GM21390 (cell line): ENCODE measurements at regions not wholly inside any gene's neighbourhood (a gene's known extent, or its start where the extent isn't known, plus 50 kb on each side); places are given as distances from the start of the nearest gene placed in this dataset.
A peak's percentile ranks its signal among the peaks of the same experiment; 100 is the strongest.

Experiments used
- ATAC-seq: cut with Tn5 transposase; IDR thresholded peaks from one replicate; pipeline ENCODE4 v1.9.1; 2021; ENCODE audit not compliant: unreplicated experiment

DNA sequence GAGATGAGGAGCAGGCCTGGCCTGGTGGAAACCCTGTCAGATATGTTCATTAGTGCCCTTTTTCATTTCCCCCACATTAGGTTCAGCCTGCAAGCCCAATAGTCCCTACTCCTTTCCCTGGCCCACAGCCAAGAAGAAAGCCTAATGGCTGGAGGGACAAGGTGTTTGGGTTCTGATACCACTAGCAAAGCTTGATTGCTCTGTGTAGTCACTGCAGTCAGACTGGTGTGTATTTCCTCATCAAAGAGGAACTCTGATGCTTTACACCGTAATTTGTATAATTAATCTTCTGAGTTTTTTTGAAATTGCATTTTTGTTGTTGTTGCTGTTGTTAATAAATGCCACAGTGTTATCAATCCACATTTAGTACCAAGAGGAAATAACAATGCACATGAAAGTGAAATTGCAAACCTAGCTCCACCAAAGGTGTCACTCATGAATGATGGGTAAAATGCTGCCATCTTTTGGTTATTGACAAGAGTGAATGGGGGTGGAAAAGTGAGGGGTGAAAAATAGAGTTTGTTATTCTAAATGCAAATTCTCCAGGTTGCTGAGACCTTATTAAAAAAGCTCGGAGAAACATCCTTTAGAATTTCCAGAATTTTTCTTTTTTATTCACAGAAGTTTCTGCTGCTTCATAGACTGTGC lies 320.2 kb upstream of the POU3F2 start:
- peak; percentile 72 for ATAC-seq

DNA sequence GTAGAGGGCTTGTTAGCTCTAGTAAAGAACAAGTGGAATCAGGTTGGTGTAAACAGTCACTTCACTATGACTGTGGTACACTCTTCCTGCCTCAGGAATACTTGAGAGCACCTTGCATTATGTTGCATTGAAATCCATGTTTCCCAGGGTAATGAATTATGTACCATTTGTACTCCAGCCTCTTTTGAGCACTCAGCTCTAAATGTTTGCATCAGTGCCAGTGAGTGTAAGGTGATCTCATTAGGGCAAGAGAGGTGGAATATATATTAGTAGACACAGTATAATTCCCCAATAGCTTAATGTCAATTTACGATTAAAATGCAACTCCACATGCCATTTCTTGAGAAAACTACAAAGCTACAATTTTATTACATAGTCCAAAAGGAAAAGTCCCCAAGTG lies 319.6 kb upstream of the POU3F2 start:
- no peak for ATAC-seq

DNA sequence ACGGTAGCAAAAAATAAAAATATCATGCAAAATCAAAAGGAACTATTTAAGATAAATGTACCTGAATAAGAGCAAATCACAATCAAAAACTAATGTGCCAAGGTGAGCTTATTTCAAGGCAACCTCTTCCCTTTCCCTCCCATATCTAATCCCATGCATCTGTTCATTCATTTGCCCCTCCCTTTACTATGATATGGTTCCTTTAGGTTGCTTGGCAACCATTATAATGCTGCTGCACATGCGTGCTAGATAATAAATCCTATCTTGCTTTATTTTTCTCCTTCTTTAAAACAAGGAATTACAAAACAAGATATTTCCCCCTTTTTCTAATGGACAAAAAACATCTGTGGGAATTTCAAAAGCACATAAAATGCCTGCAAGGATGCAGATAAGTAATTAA lies 318.2 kb upstream of the POU3F2 start:
- no peak for ATAC-seq

DNA sequence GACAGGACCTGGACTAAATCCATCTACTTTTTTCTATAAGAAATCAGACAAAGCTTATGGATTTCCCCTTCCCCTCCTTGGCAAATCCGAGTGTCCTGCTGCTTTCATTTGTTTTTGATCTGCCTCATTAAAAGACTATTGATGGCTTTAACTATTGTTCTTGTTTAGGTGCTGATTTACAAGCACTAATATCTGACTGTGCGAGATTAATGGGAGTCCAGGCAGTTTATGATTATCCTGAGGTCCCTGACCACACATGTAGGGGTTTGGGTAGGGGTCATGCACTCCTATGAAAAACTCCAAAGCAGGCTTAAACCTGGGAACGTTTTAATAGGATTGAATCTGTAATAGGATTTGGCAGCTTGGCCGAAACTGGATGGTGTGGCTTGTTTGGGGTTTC lies 317.5 kb upstream of the POU3F2 start:
- ATAC-seq: no peak

DNA sequence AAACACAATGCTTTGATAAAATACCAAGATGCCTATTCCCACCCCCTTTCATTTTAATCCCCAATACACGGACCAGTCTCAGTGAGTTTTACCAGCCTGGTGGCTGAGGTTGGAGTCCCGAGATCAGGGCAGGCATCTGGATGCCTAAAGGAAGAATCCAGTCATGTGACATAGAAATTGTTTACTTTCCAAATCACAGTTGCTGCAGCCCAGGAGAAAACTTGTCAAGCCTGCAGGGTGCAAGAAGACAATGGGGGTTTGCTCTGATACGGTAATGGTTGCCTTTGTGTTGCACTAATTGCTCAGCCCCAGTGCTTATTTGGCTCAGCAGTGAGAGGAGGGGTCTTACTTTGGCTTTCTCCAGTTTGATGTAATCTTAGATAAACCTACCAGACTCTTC lies 308.5 kb upstream of the POU3F2 start:
- ATAC-seq: no peak

DNA sequence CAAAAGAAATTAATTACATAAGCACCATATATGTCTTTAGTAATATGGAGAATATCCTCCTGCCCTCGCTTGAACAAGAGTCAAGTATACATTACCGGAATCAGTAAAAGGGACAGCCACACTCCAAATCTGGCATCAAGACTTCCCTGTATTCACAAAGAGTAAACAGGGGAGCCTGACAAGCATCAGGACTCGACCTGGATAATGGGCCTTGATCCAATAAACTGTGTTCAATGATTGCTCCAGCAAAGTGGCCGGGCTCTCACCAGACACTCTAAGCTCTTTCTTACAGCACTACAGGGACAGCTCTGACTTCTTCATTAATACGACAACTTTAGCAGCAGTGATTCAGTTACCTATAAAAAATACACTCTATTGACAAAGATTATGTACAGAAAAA lies 307.9 kb upstream of the POU3F2 start:
- ATAC-seq: no peak

DNA sequence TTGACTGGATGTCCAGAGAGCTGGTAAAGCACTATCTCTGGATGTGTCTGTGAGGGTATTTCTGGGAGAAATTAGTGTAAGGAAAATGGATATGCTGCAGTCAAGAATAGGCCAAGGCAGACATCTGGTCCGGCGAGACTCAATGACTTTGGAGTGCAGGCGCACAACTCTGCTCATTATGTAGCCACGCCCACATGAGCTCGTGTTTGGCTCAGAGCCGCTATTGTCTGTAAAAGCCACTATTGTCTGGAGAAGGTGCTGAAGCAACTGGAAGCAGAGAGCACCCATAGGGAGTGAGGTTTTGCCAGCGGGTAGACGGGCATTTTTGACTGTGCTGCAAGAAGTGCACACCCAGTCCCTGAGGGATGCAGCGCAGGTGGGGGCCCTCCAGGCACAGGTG lies 305.0 kb upstream of the POU3F2 start:
- ATAC-seq: no peak

DNA sequence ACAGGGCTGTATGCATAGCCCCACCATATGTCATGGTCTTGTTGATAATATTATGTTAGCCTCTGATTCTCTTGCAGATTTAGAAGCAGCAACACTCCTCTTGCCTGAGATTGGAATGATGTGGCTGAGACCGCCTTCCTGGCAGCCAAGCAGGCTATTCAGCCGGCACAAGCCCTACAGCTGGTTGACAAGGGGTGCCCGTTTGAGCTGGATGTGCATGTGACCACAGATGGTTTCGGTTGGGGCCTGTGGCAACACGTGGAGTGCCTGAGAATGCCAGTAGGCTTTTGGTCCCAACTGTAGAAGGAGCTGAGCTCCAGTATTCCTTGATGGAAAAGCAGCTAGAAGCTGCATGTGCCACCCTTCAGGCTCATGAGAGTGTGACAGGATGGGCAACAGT lies 303.6 kb upstream of the POU3F2 start:
- ATAC-seq: no peak

DNA sequence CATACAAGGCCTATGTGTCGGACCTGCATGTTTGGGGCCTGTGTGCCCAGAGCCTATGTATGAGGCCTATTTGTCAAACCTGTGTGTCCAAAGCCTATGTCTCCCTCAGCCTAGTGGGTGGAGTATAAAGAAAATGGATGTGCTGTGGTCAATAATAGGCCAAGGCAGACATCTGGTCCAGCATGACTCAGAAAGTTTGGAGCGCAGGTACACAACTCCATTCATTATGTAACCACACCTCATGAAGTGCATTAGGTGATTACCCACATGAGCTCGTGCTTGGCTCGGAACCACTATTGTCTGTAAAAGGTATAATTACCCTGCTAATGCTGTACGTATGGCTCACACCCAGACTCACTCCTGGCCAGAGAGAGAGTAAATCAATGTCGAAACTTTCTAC lies 302.4 kb upstream of the POU3F2 start:
- no peak for ATAC-seq

DNA sequence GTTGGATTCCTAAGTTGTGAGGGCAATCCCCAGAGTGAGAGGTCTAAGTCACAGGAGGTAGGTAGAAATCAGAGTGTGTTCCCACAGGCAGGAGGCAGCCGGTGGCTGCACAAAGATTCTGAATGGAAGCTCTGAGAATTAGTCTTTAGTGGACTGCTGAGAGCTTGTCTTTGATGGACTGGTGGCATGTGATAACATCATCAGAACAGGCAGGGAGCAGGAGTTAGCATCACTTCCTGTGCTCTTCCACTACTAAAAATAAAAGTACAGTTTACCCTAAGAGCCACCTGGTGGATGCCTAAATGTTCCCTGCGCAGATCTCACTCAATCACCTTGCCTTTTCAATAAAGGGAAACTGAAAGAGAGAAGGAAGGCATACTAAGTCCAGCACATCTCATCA lies 294.6 kb upstream of the POU3F2 start:
- peak; percentile 59 for ATAC-seq

DNA sequence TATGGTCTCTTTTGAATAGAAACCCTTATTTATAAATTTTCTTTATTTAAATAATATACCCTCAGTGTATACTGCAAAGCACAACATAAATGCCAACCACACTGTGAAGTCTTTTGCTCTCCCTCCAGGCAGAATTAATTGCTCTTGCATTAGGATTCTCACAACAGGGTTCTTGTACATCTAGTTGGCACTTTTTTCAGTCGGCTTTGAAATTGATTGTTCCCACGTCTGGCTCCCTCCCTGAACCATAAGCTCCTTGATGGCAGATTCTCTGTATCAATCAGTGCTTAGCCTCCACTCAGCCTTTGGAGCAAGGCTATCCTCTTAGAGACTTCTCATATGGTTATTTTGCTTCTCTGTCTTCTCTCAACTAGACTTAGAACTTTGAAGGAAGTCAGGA lies 288.0 kb upstream of the POU3F2 start:
- ATAC-seq: no peak

DNA sequence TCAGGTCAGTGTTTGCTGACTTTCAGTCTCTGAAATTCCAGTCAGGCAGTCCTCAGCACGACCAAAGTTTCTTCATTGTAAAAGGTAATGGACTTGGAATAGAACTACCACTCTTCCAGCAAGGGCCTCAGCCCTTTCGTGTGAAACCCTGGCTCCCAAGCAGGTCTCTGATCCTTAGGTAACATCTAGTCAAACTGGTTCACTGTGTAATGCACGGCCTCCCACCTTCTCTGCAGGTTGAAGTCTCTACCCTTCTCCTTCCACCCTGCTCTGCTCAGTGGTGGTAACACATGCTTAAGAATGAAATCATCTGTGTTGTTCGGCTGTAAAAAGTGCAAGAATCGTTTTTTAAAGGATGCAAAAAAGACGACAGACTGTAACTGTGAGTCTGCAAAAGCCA lies 287.2 kb upstream of the POU3F2 start:
- ATAC-seq: no peak

DNA sequence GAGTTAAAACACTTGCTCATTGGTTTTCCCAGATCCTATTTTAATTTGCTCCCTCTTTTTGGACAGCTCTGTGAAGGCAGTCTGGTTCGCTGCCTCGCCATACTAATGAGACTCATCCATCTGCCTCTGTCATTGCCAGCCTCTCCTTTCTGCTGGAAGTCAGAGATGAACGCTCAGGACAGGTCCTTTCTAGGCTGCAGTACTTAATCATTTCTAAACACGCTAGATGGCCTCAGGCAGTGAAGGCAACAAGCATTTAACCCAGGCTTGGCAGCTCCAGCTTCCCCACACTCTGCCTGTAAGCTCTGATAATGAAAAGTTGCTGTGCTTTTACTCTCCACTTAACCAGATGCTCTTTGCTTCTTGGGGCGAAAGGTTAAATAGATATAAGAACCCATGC lies 286.7 kb upstream of the POU3F2 start:
- ATAC-seq: no peak

DNA sequence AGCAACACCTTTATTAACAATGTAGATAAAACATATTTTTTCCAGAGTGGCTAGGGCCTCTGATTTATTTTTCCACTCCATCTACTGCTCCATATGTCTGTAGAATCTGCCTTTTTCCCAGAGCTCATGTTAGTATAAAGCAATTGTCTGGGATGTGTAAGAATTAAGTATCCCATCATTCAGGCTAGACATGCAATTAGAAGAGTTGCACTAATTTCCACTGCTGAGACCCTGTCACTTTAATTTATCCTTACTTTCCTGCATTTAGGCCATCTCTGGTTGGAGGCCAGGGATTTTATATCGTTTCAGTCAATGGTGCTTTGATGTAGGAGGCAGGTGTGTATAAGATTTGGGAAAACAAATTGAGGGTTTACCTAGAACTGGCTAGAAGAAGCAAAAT lies 286.1 kb upstream of the POU3F2 start:
- no peak for ATAC-seq

DNA sequence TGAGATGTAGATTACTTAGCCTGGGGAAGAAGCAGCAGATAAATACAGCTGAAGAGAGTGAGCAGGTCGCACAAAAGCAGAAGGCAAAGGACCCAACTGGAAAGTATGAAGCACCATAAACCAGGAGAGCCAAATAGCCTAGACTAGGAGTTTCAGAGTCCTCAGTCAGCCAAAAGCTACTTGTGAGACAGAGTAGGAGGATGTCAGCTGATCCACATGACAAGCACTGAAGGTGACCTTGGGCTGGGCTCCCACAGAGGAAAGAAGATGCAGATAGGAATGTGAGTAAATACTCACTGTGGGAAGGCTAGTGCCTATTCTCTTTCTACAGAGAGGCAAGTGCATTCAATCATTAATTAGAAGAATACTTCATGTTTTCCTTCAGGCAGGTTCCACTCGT lies 274.0 kb upstream of the POU3F2 start:
- no peak for ATAC-seq

DNA sequence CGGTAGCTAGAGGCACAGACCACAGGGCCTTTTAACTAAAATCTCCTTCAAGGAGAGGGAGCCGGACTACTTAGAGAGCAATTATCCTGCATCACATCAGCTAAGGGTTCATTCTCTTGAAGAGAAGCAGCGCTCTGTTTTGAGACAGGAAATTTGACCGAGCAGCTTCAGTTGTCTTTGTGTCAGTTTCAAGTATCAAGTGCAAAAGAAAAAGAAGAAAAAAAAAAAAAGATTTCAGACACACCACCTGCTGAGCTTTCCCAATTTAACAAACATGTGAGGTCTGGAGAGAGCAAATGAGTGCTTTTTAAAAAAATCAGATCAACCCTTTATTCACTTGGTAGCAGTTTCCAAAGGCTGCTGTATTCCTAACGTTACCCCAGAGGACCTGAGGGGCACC lies 273.5 kb upstream of the POU3F2 start:
- no peak for ATAC-seq

DNA sequence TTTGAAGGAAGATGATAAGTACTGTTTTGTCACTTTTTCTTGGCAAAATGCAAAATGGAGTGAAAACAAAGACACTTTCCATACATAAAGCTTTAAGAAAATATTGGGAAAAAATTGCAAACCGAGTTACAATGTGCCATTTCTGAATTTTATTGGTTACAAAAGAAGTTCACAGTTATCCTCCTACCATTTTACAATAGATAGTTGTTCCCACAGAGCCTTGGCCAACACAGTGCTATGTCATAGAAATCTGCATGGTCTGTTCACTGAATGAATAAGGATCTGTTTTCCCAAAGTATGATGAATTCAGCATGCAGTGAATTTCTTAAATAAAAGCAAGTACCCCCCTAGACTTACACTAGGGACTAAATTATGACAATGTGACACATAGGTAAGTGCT lies 268.2 kb upstream of the POU3F2 start:
- no peak for ATAC-seq

DNA sequence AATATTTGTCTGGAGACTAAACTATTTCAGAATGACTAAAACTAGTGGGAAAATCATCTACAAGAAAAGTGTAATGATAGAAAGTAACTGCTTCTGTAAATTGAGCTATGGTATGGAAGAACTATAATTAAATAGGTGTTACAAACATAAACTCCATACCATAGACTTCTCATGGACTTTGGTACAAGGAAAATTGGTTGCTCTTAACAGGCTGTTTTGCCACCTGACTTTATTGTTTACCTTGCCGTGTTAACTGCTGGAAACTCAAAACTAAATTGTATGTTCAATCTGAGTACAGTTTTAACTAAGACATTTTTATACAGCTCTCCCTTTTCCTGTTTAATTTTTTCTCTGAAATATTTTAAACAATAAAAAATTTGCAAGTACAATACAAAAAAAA lies 261.8 kb upstream of the POU3F2 start:
- no peak for ATAC-seq

DNA sequence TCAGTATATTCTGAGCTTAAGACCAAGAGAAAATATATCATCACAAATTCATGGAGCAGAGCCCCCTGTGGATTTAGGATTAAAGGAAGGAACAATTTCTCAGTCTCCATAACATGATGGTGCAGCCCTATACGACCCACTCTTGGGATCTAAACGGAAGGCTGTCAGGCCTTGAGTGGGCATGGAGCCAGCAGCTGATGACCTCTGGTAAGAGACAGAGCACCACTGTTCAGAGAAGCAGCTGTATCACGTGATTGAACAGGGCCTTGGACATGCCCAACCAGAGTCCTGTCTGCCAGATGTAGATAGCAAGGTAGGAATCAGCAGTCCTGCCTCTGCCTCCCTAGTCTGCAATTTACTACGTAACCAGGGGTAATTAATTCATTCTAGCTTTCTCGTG lies 259.4 kb upstream of the POU3F2 start:
- no peak for ATAC-seq

DNA sequence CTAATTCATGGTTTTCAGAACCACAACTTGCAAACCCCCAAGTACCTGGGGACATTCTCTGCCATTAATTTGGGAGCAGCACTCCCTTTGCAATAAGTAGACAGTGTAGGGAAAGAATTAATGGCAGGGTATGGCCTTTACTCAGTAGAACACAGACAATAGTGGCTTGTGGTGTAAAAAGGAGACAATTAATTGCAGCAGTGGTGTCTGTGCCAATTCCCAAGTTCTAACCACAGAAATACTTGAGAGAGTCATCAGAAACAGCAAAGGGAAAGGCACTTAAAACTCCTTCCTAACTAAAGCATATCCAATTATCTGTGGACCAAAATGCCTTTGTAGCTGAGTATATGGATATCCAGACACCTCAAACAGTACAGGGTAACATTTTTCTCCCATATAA lies 257.6 kb upstream of the POU3F2 start:
- no peak for ATAC-seq

DNA sequence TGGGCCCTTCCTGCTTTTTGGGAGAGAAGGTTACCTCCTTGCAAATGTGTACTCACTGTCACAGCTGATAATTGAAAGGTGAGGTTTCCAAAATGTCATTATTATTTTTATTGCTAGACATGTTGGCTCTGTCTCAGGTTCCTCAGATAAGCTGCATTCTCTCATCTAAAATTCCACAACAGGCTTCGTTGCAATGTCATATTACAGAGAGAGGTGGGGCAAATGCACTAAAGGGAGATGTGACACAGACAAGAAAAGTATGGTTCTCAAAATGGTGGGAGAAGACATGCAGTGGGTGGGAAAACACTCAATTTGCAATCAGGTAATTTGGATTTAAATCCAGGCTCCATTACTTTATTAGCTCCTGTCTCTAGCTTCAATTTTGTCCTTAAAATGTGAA lies 256.4 kb upstream of the POU3F2 start:
- no peak for ATAC-seq

DNA sequence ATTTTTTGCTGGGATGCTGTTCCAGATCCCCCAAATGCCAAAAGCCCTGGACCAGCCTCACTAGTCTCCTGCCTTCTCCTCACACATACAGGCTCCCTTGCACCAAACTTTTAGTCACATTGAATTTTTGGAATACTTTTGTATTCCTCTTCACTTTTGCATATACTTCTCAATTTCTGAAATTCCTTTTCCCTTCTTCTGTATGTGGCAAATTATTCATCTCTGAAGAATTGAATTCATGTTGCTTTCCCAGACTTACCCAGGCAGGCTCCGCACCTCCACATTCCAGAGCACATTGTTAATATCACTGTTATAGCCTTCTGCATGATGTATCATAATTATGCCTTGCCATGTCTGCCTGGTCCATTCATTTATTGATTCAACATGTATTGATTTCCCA lies 255.3 kb upstream of the POU3F2 start:
- ATAC-seq: no peak

DNA sequence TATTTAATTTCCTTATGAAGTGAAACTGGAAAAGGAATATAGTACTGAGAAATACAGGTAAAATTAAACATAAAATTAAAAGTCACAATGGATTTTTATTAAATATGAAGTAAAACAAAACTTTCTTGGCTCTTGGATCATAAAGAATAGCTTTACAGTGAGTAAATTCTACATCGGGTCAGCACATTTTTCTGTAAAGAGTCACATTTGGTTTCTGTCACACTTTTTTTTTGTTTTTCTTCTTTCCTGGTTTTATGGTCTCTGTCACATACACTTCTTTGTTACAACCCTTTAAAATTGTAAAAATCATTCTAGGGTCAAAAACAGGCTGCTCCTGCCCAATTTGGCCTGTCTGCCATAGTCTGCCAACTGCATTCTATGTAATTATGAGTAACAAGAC lies 254.4 kb upstream of the POU3F2 start:
- no peak for ATAC-seq

DNA sequence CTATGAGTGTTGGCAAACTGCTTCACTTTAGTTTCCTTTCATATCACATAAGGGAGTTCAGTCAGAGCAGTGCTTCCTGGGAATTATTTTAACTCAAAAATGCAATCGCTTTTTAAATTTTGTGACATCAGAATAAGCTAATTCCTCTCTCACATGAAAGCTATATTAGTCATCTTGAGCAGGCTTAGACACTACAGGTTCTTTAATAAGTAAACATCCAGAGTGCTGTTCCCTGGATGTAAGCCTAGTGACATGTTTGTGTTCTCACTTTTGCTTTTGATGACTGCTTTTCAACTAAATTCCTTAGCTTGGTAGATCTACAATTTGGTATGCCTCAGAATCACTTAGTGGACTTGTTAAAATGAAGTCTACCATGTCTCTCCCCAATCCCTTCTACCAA lies 252.7 kb upstream of the POU3F2 start:
- no peak for ATAC-seq
